ENCODE measurements at regions not wholly inside any gene's neighbourhood (a gene's known extent, or its start where the extent isn't known, plus 50 kb on each side); places are given as distances from the start of the nearest gene placed in this dataset.
"Not testable (repeated sequence)": the region's sequence is repeated elsewhere in the genome, so short reads cannot be mapped to it uniquely, and the experiment has no call there.

GRCh38 chr4:151853034-151853433, 92.2 kb upstream of the GATB start:
- Mint-ChIP-seq H3K4me1 (peaks cover 0 to 9% (median 3%) of the 10 kb centered on the region in 7 donors), H3K4me3 (no peak overlapping the region), H3K9me3 (peaks cover 0 to 7% (median 0%) of the 10 kb centered on the region in 11 donors), H3K36me3 (peaks cover 0 to 6% (median 3%) of the 10 kb centered on the region in 5 donors), H3K27me3 (peaks cover 0 to 31% (median under 1%) of the 10 kb centered on the region in 5 donors), H3K27ac (peak overlapping the region in 1 of 9 donors; percentile 39)
- Histone ChIP-seq H3K4me3 (ENCODE audit: low read length) (no peak overlapping the region), H3K27me3 (ENCODE audit: control insufficient read depth in 2 of 2, insufficient read depth in 2 of 2, low read length in 2 of 2) (no peaks in the 10 kb centered on the region), H3K36me3 (ENCODE audit: control insufficient read depth in 2 of 3, insufficient read depth in 3 of 3, low read length in 3 of 3) (no peaks in the 10 kb centered on the region), H3K9me3 (ENCODE audit: control insufficient read depth in 2 of 3, low read length in 3 of 3) (no peaks in the 10 kb centered on the region), H3K4me1 (ENCODE audit: control insufficient read depth in 2 of 2, insufficient read depth in 2 of 2, low read length in 2 of 2) (no peaks in the 10 kb centered on the region), H3K27ac (ENCODE audit: low read depth, low read length) (no peak overlapping the region)
- DNase-seq (no peak), ATAC-seq (no peak)
- CTCF ChIA-PET, result no interaction called here
- intact Hi-C loops (cut with micrococcal nuclease), result no loop called here
- POLR2A ChIA-PET, result interaction anchor here (0.7 kb wide), 1 partner anchor 518 kb away, joined by 3 read pairs; no protein-coding TSS in a partner anchor

DNA sequence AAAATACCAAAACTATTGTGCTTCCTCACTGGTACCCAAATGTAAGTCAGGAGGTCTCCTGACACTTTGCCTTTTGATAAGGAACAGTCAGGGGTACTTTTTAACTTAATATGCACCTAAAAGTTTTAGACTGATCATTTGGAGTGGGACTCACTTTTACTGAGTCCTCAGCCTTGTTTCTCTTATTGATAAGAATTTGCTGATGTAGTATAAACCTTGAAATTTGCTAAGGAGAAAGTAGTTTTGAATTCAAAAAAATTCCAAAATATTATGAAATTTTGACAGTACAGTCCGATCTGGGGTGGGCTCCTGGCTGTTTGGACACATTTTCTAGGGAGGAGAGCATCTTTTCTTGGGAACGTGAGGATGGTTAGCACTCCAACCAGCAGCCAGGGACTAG, 91.4 kb upstream of the GATB start:
- peaks cover 0 to 29% (median 5%) of the 10 kb centered on the region in 5 donors for H3K27me3 Mint-ChIP-seq
- Histone ChIP-seq H3K27ac (ENCODE audit: low read depth, low read length) (no peak overlapping the region), H3K9me3 (ENCODE audit: control insufficient read depth in 2 of 3, low read length in 3 of 3) (no peaks in the 10 kb centered on the region), H3K4me1 (ENCODE audit: control insufficient read depth in 2 of 2, insufficient read depth in 2 of 2, low read length in 2 of 2) (no peaks in the 10 kb centered on the region), H3K4me3 (ENCODE audit: low read length) (no peak overlapping the region), H3K27me3 (ENCODE audit: control insufficient read depth in 2 of 2, insufficient read depth in 2 of 2, low read length in 2 of 2) (no peaks in the 10 kb centered on the region), H3K36me3 (ENCODE audit: control insufficient read depth in 2 of 3, insufficient read depth in 3 of 3, low read length in 3 of 3) (no peaks in the 10 kb centered on the region)
- H3K27ac Mint-ChIP-seq, result no peak overlapping the region
- peaks cover 0 to 9% (median 3%) of the 10 kb centered on the region in 7 donors for H3K4me1 Mint-ChIP-seq
- no peak for ATAC-seq
- H3K9me3 Mint-ChIP-seq, result peaks cover 0 to 14% (median 4%) of the 10 kb centered on the region in 11 donors
- ChIA-PET CTCF (no interaction called here), POLR2A (no interaction called here)
- no peak for DNase-seq
- H3K4me3 Mint-ChIP-seq, result no peak overlapping the region
- intact Hi-C loops (cut with micrococcal nuclease), result no loop called here
- peaks cover 0 to 6% (median 3%) of the 10 kb centered on the region in 5 donors for H3K36me3 Mint-ChIP-seq

- POLR2A ChIA-PET, result no interaction called here
- ATAC-seq, result no peak
- CTCF ChIA-PET, result interaction anchor here (0.6 kb wide), 1 partner anchor 474 kb away, joined by 3 read pairs; no protein-coding TSS in a partner anchor
These were observed 90.5 kb upstream of the GATB start for GRCh38 chr4:151851354-151851753.

GRCh38 chr4:151850791-151851213, 90.0 kb upstream of the GATB start:
- ChIA-PET CTCF (interaction anchor here (0.6 to 1.2 kb wide), 2 partner anchors 11 to 474 kb away, joined by 3 read pairs; no protein-coding TSS in a partner anchor), POLR2A (no interaction called here)
- intact Hi-C loops (cut with micrococcal nuclease), result no loop called here
- no peak overlapping the region for H3K27ac ChIP-seq (ENCODE audit: low read depth, low read length)
- no peaks in the 10 kb centered on the region for H3K36me3 ChIP-seq (ENCODE audit: control insufficient read depth in 2 of 3, insufficient read depth in 3 of 3, low read length in 3 of 3)
- H3K4me3 Mint-ChIP-seq, result no peak overlapping the region
- H3K9me3 ChIP-seq (ENCODE audit: control insufficient read depth in 2 of 3, low read length in 3 of 3), result no peaks in the 10 kb centered on the region
- peaks cover 0 to 24% (median 5%) of the 10 kb centered on the region in 5 donors for H3K27me3 Mint-ChIP-seq
- peaks cover 0 to 6% (median 5%) of the 10 kb centered on the region in 5 donors for H3K36me3 Mint-ChIP-seq
- no peak for ATAC-seq
- no peak overlapping the region for H3K27ac Mint-ChIP-seq
- H3K4me1 Mint-ChIP-seq, result peaks cover 0 to 9% (median 0%) of the 10 kb centered on the region in 7 donors
- no peak for DNase-seq
- H3K27me3 ChIP-seq (ENCODE audit: control insufficient read depth in 2 of 2, insufficient read depth in 2 of 2, low read length in 2 of 2), result no peaks in the 10 kb centered on the region
- peaks cover 0 to 14% (median 4%) of the 10 kb centered on the region in 11 donors for H3K9me3 Mint-ChIP-seq
- no peaks in the 10 kb centered on the region for H3K4me1 ChIP-seq (ENCODE audit: control insufficient read depth in 2 of 2, insufficient read depth in 2 of 2, low read length in 2 of 2)
- H3K4me3 ChIP-seq (ENCODE audit: low read length), result no peak overlapping the region

More at GRCh38 chr4:151851354-151851753, 90.5 kb upstream of the GATB start:
- Mint-ChIP-seq H3K27ac (peak overlapping the region in 1 of 9 donors; percentile 7), H3K27me3 (peaks cover 0 to 26% (median 5%) of the 10 kb centered on the region in 5 donors), H3K4me3 (no peak overlapping the region), H3K4me1 (peaks cover 0 to 9% (median 0%) of the 10 kb centered on the region in 7 donors), H3K9me3 (peaks cover 0 to 14% (median 4%) of the 10 kb centered on the region in 11 donors), H3K36me3 (peaks cover 0 to 6% (median 3%) of the 10 kb centered on the region in 5 donors)
- Histone ChIP-seq H3K27ac (ENCODE audit: low read depth, low read length) (no peak overlapping the region), H3K27me3 (ENCODE audit: control insufficient read depth in 2 of 2, insufficient read depth in 2 of 2, low read length in 2 of 2) (no peaks in the 10 kb centered on the region), H3K36me3 (ENCODE audit: control insufficient read depth in 2 of 3, insufficient read depth in 3 of 3, low read length in 3 of 3) (no peaks in the 10 kb centered on the region), H3K9me3 (ENCODE audit: control insufficient read depth in 2 of 3, low read length in 3 of 3) (no peaks in the 10 kb centered on the region), H3K4me1 (ENCODE audit: control insufficient read depth in 2 of 2, insufficient read depth in 2 of 2, low read length in 2 of 2) (no peaks in the 10 kb centered on the region), H3K4me3 (ENCODE audit: low read length) (no peak overlapping the region)
- intact Hi-C loops (cut with micrococcal nuclease), result no loop called here
- no peak for DNase-seq

DNA sequence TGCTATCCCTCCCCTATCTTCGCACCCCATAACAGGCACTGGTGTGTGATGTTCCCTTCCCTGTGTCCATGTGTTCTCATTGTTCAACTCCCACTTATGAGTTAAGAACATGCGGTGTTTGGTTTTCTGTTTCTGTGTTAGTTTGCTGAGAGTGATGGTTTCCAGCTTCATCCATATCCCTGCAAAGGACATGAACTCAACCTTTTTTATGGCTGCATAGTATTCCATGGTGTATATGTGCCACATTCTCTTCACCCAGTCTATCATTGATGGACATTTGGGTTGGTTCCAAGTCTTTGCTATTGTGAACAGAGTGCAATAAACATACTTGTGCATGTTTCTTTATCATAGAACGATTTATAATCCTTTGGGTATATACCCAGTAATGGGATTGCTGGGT, 84.7 kb upstream of the GATB start:
- H3K4me3 ChIP-seq (ENCODE audit: low read length); H3K36me3 ChIP-seq (ENCODE audit: control insufficient read depth in 2 of 3, insufficient read depth in 3 of 3, low read length in 3 of 3); H3K27ac Mint-ChIP-seq; DNase-seq; ATAC-seq; H3K4me1 Mint-ChIP-seq; H3K9me3 ChIP-seq (ENCODE audit: control insufficient read depth in 2 of 3, low read length in 3 of 3); H3K36me3 Mint-ChIP-seq; H3K4me1 ChIP-seq (ENCODE audit: control insufficient read depth in 2 of 2, insufficient read depth in 2 of 2, low read length in 2 of 2); CTCF ChIA-PET; H3K4me3 Mint-ChIP-seq; intact Hi-C loops (cut with micrococcal nuclease); H3K27ac ChIP-seq (ENCODE audit: low read depth, low read length); POLR2A ChIA-PET; H3K27me3 ChIP-seq (ENCODE audit: control insufficient read depth in 2 of 2, insufficient read depth in 2 of 2, low read length in 2 of 2): not testable (repeated sequence)
- Mint-ChIP-seq H3K27me3 (peaks cover 0 to 18% (median 0%) of the 10 kb centered on the region in 5 donors), H3K9me3 (peaks cover 0 to 15% (median 5%) of the 10 kb centered on the region in 11 donors)

GRCh38 chr4:151842430-151843079, 81.7 kb upstream of the GATB start:
- no peak for DNase-seq
- peaks cover 0 to 2% (median 0%) of the 10 kb centered on the region in 7 donors for H3K4me1 Mint-ChIP-seq
- no peak overlapping the region for H3K4me3 ChIP-seq (ENCODE audit: low read length)
- H3K27me3 Mint-ChIP-seq, result peaks cover 0 to 13% (median 0%) of the 10 kb centered on the region in 5 donors
- H3K4me1 ChIP-seq (ENCODE audit: control insufficient read depth in 2 of 2, insufficient read depth in 2 of 2, low read length in 2 of 2), result no peaks in the 10 kb centered on the region
- H3K9me3 Mint-ChIP-seq, result peaks cover 0 to 8% (median 1%) of the 10 kb centered on the region in 11 donors
- no peak for ATAC-seq
- no peak overlapping the region for H3K4me3 Mint-ChIP-seq
- no peaks in the 10 kb centered on the region for H3K27me3 ChIP-seq (ENCODE audit: control insufficient read depth in 2 of 2, insufficient read depth in 2 of 2, low read length in 2 of 2)
- no peaks in the 10 kb centered on the region for H3K36me3 ChIP-seq (ENCODE audit: control insufficient read depth in 2 of 3, insufficient read depth in 3 of 3, low read length in 3 of 3)
- no peaks in the 10 kb centered on the region for H3K9me3 ChIP-seq (ENCODE audit: control insufficient read depth in 2 of 3, low read length in 3 of 3)
- H3K36me3 Mint-ChIP-seq, result peaks cover 0 to 5% (median 0%) of the 10 kb centered on the region in 5 donors
- CTCF ChIA-PET, result no interaction called here
- no peak overlapping the region for H3K27ac Mint-ChIP-seq
- intact Hi-C loops (cut with micrococcal nuclease), result no loop called here
- no peak overlapping the region for H3K27ac ChIP-seq (ENCODE audit: low read depth, low read length)
- POLR2A ChIA-PET, result no interaction called here
